ENCODE measurements at regions not wholly inside any gene's neighbourhood (a gene's known extent, or its start where the extent isn't known, plus 50 kb on each side); places are given as distances from the start of the nearest gene placed in this dataset.

DNA sequence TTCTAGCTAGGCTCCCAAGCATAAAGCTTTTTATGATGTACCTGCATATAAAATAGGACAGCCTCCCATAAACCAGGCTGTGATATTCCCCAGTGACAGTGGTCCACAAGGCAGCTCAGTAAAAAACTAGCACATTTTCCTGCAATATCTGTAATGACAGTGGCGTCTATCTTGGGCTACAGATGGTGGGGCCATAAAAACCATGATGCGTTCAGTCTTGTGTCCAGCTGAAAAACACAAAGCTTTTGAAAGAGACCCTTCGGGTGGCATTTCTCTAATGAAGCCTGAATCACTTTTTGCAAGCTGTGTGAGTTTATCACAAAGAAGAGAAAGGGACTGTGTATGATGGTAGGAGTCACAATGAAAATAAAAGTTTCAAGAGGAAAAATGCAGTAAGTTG, 183.5 kb downstream of the DSC3 start:
- TF ChIP-seq, protein P1, sequence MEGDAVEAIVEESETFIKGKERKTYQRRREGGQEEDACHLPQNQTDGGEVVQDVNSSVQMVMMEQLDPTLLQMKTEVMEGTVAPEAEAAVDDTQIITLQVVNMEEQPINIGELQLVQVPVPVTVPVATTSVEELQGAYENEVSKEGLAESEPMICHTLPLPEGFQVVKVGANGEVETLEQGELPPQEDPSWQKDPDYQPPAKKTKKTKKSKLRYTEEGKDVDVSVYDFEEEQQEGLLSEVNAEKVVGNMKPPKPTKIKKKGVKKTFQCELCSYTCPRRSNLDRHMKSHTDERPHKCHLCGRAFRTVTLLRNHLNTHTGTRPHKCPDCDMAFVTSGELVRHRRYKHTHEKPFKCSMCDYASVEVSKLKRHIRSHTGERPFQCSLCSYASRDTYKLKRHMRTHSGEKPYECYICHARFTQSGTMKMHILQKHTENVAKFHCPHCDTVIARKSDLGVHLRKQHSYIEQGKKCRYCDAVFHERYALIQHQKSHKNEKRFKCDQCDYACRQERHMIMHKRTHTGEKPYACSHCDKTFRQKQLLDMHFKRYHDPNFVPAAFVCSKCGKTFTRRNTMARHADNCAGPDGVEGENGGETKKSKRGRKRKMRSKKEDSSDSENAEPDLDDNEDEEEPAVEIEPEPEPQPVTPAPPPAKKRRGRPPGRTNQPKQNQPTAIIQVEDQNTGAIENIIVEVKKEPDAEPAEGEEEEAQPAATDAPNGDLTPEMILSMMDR (IDR thresholded peaks at IDR 0.05; ENCODE audit: control extremely low read depth in 1 of 3, insufficient read depth in 1 of 3, low read depth in 1 of 3, low read length in 3 of 3) = no peak
- TF ChIP-seq POLR2A (IDR thresholded peaks at IDR 0.05; ENCODE audit: control extremely low read depth in 1 of 2, low read depth in 2 of 2, low read length in 2 of 2) (no peak), POLR2AphosphoS5 (IDR thresholded peaks at IDR 0.05; ENCODE audit: low read depth, low read length) (no peak), GABPA (IDR thresholded peaks at IDR 0.05; ENCODE audit: borderline replicate concordance, insufficient read depth, low read length) (no peak), EZH2 (IDR thresholded peaks at IDR 0.05; ENCODE audit: low read depth, low read length, severe bottlenecking) (no peak)
